Ectodermal cell (in vitro differentiated cells): ENCODE measurements at regions not wholly inside any gene's neighbourhood (a gene's known extent, or its start where the extent isn't known, plus 50 kb on each side); places are given as distances from the start of the nearest gene placed in this dataset.

Experiments used
- H3K27ac ChIP-seq: 2 replicates; pipeline ENCODE4 v1.7.0; 2013; ENCODE audit warnings: mild to moderate bottlenecking, low read depth, low read length; ENCODE audit not compliant: insufficient read depth, poor library complexity, severe bottlenecking
- H3K27me3 ChIP-seq: 2 replicates; pipeline ENCODE4 v1.7.0; 2013; ENCODE audit warnings: mild to moderate bottlenecking, low read length; ENCODE audit not compliant: insufficient read depth, control insufficient read depth, poor library complexity, severe bottlenecking
- H3K36me3 ChIP-seq: one replicate; pipeline ENCODE4 v1.7.0; 2013; ENCODE audit warnings: low read length; ENCODE audit not compliant: control insufficient read depth, insufficient read depth
- H3K4me1 ChIP-seq: one replicate; pipeline ENCODE4 v1.7.0; 2013; ENCODE audit warnings: low read length; ENCODE audit not compliant: control insufficient read depth, insufficient read depth
- H3K4me3 ChIP-seq: 2 replicates; pipeline ENCODE4 v1.7.0; 2013; ENCODE audit warnings: low read depth, low read length, control low read depth; ENCODE audit not compliant: insufficient read depth
- H3K9me3 ChIP-seq: 2 replicates; pipeline ENCODE4 v1.7.0; 2013; ENCODE audit warnings: mild to moderate bottlenecking, low read length, moderate library complexity; ENCODE audit not compliant: control insufficient read depth
- WGBS, 2 experiments: methylation state at CpG; one replicate each; pipeline ENCODE4 v1.1.7; 2013; ENCODE audit warnings: missing lambda C conversion rate in 2 of 2; 5-methylcytosine and 5-hydroxymethylcytosine counted together

DNA sequence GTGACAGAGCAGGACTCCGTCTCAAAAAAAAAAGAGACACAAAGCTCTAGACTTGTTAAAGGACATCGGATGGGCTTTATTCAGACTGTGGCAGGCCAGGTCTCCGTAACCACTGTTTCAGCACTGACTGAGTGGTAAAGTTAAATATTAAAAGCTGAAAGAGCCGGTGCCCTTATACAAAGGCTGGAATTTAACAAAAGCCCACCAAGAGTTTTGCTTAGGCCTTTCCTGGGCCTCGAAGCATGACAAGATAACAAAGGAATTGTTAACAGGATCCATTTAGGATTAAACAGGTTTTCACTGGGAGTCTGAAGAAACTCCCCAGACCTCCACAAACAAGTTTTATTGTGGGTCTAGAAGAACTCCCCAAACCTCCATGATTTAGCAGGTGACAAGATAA, 727.8 kb downstream of the TYW1 start:
- 11% methylated on average over 5 of the region's 5 CpGs for WGBS, 2 experiments
- no peak overlapping the region for H3K4me3 ChIP-seq
- no peaks in the 10 kb centered on the region for H3K36me3 ChIP-seq
- H3K27me3 ChIP-seq = no peaks in the 10 kb centered on the region
- H3K4me1 ChIP-seq = peaks cover 11% of the 10 kb centered on the region
- peak overlapping the region; percentile 58 for H3K27ac ChIP-seq
- no peaks in the 10 kb centered on the region for H3K9me3 ChIP-seq

- Histone ChIP-seq H3K4me3 (no peak overlapping the region), H3K27me3 (no peaks in the 10 kb centered on the region), H3K4me1 (peaks cover 17% of the 10 kb centered on the region), H3K27ac (peak overlapping the region; percentile 58), H3K36me3 (no peaks in the 10 kb centered on the region), H3K9me3 (no peaks in the 10 kb centered on the region)
- WGBS, 2 experiments = 77% methylated on average over 1 to 2 of the region's 2 CpGs
Measured at GRCh38 chr7:67724955-67725354, 728.3 kb downstream of the TYW1 start.

GRCh38 chr7:67725423-67725822, 728.8 kb downstream of the TYW1 start:
- Histone ChIP-seq H3K27ac (no peak overlapping the region), H3K4me1 (peaks cover 17% of the 10 kb centered on the region), H3K27me3 (no peaks in the 10 kb centered on the region), H3K4me3 (no peak overlapping the region), H3K36me3 (no peaks in the 10 kb centered on the region), H3K9me3 (no peaks in the 10 kb centered on the region)
- 18 to 27% methylated on average over 3 of the region's 3 CpGs for WGBS, 2 experiments

DNA sequence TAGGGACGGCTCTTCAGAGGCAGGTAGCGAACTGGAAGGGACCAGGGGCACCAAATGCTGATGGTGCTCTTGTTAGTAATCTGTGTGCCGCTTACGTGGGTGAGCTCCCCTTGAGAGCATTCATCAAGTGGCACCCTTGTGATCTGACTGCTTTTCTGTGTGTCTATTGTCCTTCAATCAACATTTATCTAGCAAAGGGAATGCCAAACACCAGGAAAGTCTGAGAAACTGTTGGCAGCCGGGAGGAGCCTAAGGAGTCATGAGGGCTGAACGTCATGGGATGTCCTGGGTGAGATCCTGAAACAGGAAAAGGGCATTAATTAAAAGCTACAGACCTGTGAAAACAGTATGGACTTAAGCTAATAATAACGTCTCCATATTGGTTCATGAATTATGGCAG, 733.1 kb downstream of the TYW1 start:
- no peaks in the 10 kb centered on the region for H3K9me3 ChIP-seq
- H3K4me1 ChIP-seq = peaks cover 14% of the 10 kb centered on the region
- no peak overlapping the region for H3K4me3 ChIP-seq
- no peaks in the 10 kb centered on the region for H3K36me3 ChIP-seq
- 54 to 78% methylated on average over 7 of the region's 7 CpGs for WGBS, 2 experiments
- no peaks in the 10 kb centered on the region for H3K27me3 ChIP-seq
- no peak overlapping the region for H3K27ac ChIP-seq

GRCh38 chr7:67731704-67732103, 735.1 kb downstream of the TYW1 start:
- 86 to 94% methylated on average over 2 of the region's 2 CpGs for WGBS, 2 experiments
- Histone ChIP-seq H3K4me1 (peaks cover 8% of the 10 kb centered on the region), H3K36me3 (no peaks in the 10 kb centered on the region), H3K27ac (no peak overlapping the region), H3K27me3 (no peaks in the 10 kb centered on the region), H3K9me3 (no peaks in the 10 kb centered on the region), H3K4me3 (no peak overlapping the region)

GRCh38 chr7:67732898-67733297, 736.3 kb downstream of the TYW1 start:
- peaks cover 8% of the 10 kb centered on the region for H3K4me1 ChIP-seq
- WGBS, 2 experiments = 89 to 96% methylated on average over 1 of the region's 1 CpG
- no peaks in the 10 kb centered on the region for H3K27me3 ChIP-seq
- no peak overlapping the region for H3K4me3 ChIP-seq
- H3K9me3 ChIP-seq = no peaks in the 10 kb centered on the region
- H3K36me3 ChIP-seq = no peaks in the 10 kb centered on the region
- no peak overlapping the region for H3K27ac ChIP-seq

GRCh38 chr7:67738145-67738544, 741.5 kb downstream of the TYW1 start:
- H3K4me3 ChIP-seq = no peak overlapping the region
- H3K36me3 ChIP-seq = no peaks in the 10 kb centered on the region
- 92 to 93% methylated on average over 3 of the region's 3 CpGs for WGBS, 2 experiments
- H3K27me3 ChIP-seq = no peaks in the 10 kb centered on the region
- no peaks in the 10 kb centered on the region for H3K9me3 ChIP-seq
- no peak overlapping the region for H3K27ac ChIP-seq
- no peaks in the 10 kb centered on the region for H3K4me1 ChIP-seq

- Histone ChIP-seq H3K9me3 (no peaks in the 10 kb centered on the region), H3K4me3 (no peak overlapping the region), H3K4me1 (no peaks in the 10 kb centered on the region), H3K27ac (no peak overlapping the region), H3K36me3 (no peaks in the 10 kb centered on the region), H3K27me3 (no peaks in the 10 kb centered on the region)
- WGBS, 2 experiments = 80 to 88% methylated on average over 5 to 6 of the region's 6 CpGs
Measured at GRCh38 chr7:67738958-67739357, 742.3 kb downstream of the TYW1 start.

- H3K4me1 ChIP-seq = no peaks in the 10 kb centered on the region
- H3K36me3 ChIP-seq = no peaks in the 10 kb centered on the region
- H3K27ac ChIP-seq = no peak overlapping the region
- H3K9me3 ChIP-seq = no peaks in the 10 kb centered on the region
- no peak overlapping the region for H3K4me3 ChIP-seq
- H3K27me3 ChIP-seq = no peaks in the 10 kb centered on the region
- 89 to 93% methylated on average over 1 of the region's 1 CpG for WGBS, 2 experiments
Measured at GRCh38 chr7:67743501-67743900, 746.9 kb downstream of the TYW1 start.

GRCh38 chr7:67752227-67752626, 755.6 kb downstream of the TYW1 start:
- H3K27ac ChIP-seq = no peak overlapping the region
- no peaks in the 10 kb centered on the region for H3K4me1 ChIP-seq
- no peaks in the 10 kb centered on the region for H3K27me3 ChIP-seq
- no peaks in the 10 kb centered on the region for H3K36me3 ChIP-seq
- no peak overlapping the region for H3K4me3 ChIP-seq
- peaks cover 2% of the 10 kb centered on the region for H3K9me3 ChIP-seq
- WGBS, 2 experiments = 84 to 94% methylated on average over 2 of the region's 2 CpGs

DNA sequence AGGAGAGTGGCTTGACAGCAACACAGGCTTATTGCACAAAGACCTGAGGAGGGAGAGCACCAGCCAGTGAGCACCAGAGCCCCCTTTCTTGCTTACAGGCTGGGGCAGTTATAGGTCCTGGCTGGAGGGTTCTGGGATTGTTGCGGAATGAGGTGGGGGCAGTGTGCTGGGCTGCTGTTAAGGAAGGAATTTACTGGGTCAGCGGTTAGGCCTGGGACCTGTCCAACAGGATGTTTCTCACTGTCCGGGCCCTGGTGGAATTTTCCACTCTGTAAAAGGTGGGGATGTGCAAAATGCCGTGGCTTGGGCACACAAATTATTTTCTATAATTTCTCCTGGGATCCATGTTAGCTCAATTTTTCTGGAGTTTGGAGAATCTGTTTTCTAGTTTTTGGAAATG, 757.3 kb downstream of the TYW1 start:
- no peaks in the 10 kb centered on the region for H3K4me1 ChIP-seq
- no peak overlapping the region for H3K27ac ChIP-seq
- WGBS, 2 experiments = 91 to 98% methylated on average over 3 to 4 of the region's 4 CpGs
- H3K36me3 ChIP-seq = no peaks in the 10 kb centered on the region
- no peak overlapping the region for H3K4me3 ChIP-seq
- H3K27me3 ChIP-seq = no peaks in the 10 kb centered on the region
- peaks cover 2% of the 10 kb centered on the region for H3K9me3 ChIP-seq
